ENCODE measurements at regions not wholly inside any gene's neighbourhood (a gene's known extent, or its start where the extent isn't known, plus 50 kb on each side); places are given as distances from the start of the nearest gene placed in this dataset.
"Not testable (repeated sequence)": the region's sequence is repeated elsewhere in the genome, so short reads cannot be mapped to it uniquely, and the experiment has no call there.

- Histone ChIP-seq H3K9me3 (ENCODE audit: low read length) (peaks cover 10% of the 10 kb centered on the region; the same call in 1 of the 2 replicates), H3K9me2 (replicated peaks; ENCODE audit: insufficient read depth, low read length) (no peaks in the 10 kb centered on the region; the same call in 1 of the 2 replicates), H4K20me1 (ENCODE audit: insufficient read depth, low read depth, low read length) (no peaks in the 10 kb centered on the region), H3K27me3 (ENCODE audit: low read length) (no peaks in the 10 kb centered on the region), H3K79me2 (ENCODE audit: low read length) (no peaks in the 10 kb centered on the region), H2AFZ (ENCODE audit: low read length) (no peak overlapping the region), H3K4me1 (ENCODE audit: low read length) (no peaks in the 10 kb centered on the region), H3K9ac (ENCODE audit: low read length) (no peak overlapping the region), H3K4me2 (ENCODE audit: low read depth, low read length, poor library complexity, severe bottlenecking) (no peak overlapping the region), H3K4me3 (ENCODE audit: low read length) (no peak overlapping the region), H3K27ac (ENCODE audit: low read length) (no peak overlapping the region), H3K36me3 (ENCODE audit: insufficient read depth, low read length) (no peaks in the 10 kb centered on the region)
- DNase-seq, result no peak
These were observed 717.8 kb upstream of the HS3ST5 start for GRCh38 chr6:115060581-115060980.

- H3K9me3 ChIP-seq (ENCODE audit: low read length), result peaks cover 18% of the 10 kb centered on the region; the same call in 1 of the 2 replicates
- no peaks in the 10 kb centered on the region for H3K4me1 ChIP-seq (ENCODE audit: low read length)
- H3K36me3 ChIP-seq (ENCODE audit: insufficient read depth, low read length), result no peaks in the 10 kb centered on the region
- no peaks in the 10 kb centered on the region for H4K20me1 ChIP-seq (ENCODE audit: insufficient read depth, low read depth, low read length)
- no peak overlapping the region for H3K4me2 ChIP-seq (ENCODE audit: low read depth, low read length, poor library complexity, severe bottlenecking)
- H3K79me2 ChIP-seq (ENCODE audit: low read length), result no peaks in the 10 kb centered on the region
- DNase-seq, result no peak
- H3K4me3 ChIP-seq (ENCODE audit: low read length), result no peak overlapping the region
- no peak overlapping the region for H3K27ac ChIP-seq (ENCODE audit: low read length)
- no peaks in the 10 kb centered on the region for H3K27me3 ChIP-seq (ENCODE audit: low read length)
- no peak overlapping the region for H2AFZ ChIP-seq (ENCODE audit: low read length)
- H3K9ac ChIP-seq (ENCODE audit: low read length), result no peak overlapping the region
- H3K9me2 ChIP-seq (replicated peaks; ENCODE audit: insufficient read depth, low read length), result no peaks in the 10 kb centered on the region; the same call in 1 of the 2 replicates
These were observed 715.8 kb upstream of the HS3ST5 start for GRCh38 chr6:115058414-115059211.

DNA sequence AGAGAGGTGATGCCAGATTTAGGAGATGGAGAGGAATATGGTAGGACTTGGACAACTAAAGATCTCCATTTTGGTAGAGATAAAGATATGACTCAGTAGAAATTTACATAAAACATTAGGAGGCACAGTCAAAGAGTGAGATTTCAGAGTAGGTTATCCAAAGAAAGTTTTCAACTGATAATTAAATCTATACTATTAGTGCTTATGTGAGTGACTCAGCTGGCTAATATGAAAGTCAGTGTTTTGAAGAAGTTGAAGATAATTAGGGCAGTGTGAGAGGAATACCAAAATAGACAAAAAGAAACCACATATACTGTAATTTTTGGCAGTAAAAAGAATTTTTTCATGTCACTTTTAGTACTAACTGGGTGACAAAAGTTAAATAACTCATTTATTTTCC, 712.8 kb upstream of the HS3ST5 start:
- Histone ChIP-seq H2AFZ (ENCODE audit: low read length) (no peak overlapping the region), H3K27ac (ENCODE audit: low read length) (no peak overlapping the region), H3K27me3 (ENCODE audit: low read length) (no peaks in the 10 kb centered on the region), H3K36me3 (ENCODE audit: insufficient read depth, low read length) (no peaks in the 10 kb centered on the region), H3K4me3 (ENCODE audit: low read length) (no peak overlapping the region), H3K4me1 (ENCODE audit: low read length) (no peaks in the 10 kb centered on the region), H4K20me1 (ENCODE audit: insufficient read depth, low read depth, low read length) (no peaks in the 10 kb centered on the region), H3K79me2 (ENCODE audit: low read length) (no peaks in the 10 kb centered on the region), H3K9ac (ENCODE audit: low read length) (no peak overlapping the region), H3K4me2 (ENCODE audit: low read depth, low read length, poor library complexity, severe bottlenecking) (no peak overlapping the region), H3K9me2 (replicated peaks; ENCODE audit: insufficient read depth, low read length) (no peaks in the 10 kb centered on the region; the same call in 1 of the 2 replicates), H3K9me3 (ENCODE audit: low read length) (peaks cover 24% of the 10 kb centered on the region; the same call in 1 of the 2 replicates)
- no peak for DNase-seq

- not testable (repeated sequence) for H4K20me1 ChIP-seq (ENCODE audit: insufficient read depth, low read depth, low read length); DNase-seq
These were observed 711.4 kb upstream of the HS3ST5 start for GRCh38 chr6:115054242-115054641.

GRCh38 chr6:115053169-115053860, 710.5 kb upstream of the HS3ST5 start:
- H3K4me2 ChIP-seq (ENCODE audit: low read depth, low read length, poor library complexity, severe bottlenecking), result no peak overlapping the region
- H3K79me2 ChIP-seq (ENCODE audit: low read length), result no peaks in the 10 kb centered on the region
- no peaks in the 10 kb centered on the region for H3K4me1 ChIP-seq (ENCODE audit: low read length)
- H3K9me3 ChIP-seq (ENCODE audit: low read length), result peaks cover 27% of the 10 kb centered on the region; the same call in 1 of the 2 replicates
- no peak overlapping the region for H3K9ac ChIP-seq (ENCODE audit: low read length)
- no peaks in the 10 kb centered on the region for H3K36me3 ChIP-seq (ENCODE audit: insufficient read depth, low read length)
- H3K9me2 ChIP-seq (replicated peaks; ENCODE audit: insufficient read depth, low read length), result no peaks in the 10 kb centered on the region
- H2AFZ ChIP-seq (ENCODE audit: low read length), result no peak overlapping the region
- no peaks in the 10 kb centered on the region for H4K20me1 ChIP-seq (ENCODE audit: insufficient read depth, low read depth, low read length)
- DNase-seq, result no peak
- H3K27me3 ChIP-seq (ENCODE audit: low read length), result no peaks in the 10 kb centered on the region
- no peak overlapping the region for H3K4me3 ChIP-seq (ENCODE audit: low read length)
- H3K27ac ChIP-seq (ENCODE audit: low read length), result no peak overlapping the region

More at GRCh38 chr6:115054242-115054641, 711.4 kb upstream of the HS3ST5 start:
- not testable (repeated sequence) for H3K4me1 ChIP-seq (ENCODE audit: low read length); H3K4me2 ChIP-seq (ENCODE audit: low read depth, low read length, poor library complexity, severe bottlenecking); H3K9me2 ChIP-seq (replicated peaks; ENCODE audit: insufficient read depth, low read length); H3K36me3 ChIP-seq (ENCODE audit: insufficient read depth, low read length); H2AFZ ChIP-seq (ENCODE audit: low read length); H3K27ac ChIP-seq (ENCODE audit: low read length); H3K9ac ChIP-seq (ENCODE audit: low read length); H3K4me3 ChIP-seq (ENCODE audit: low read length); H3K27me3 ChIP-seq (ENCODE audit: low read length); H3K79me2 ChIP-seq (ENCODE audit: low read length)
- peaks cover 27% of the 10 kb centered on the region; the same call in 1 of the 2 replicates for H3K9me3 ChIP-seq (ENCODE audit: low read length)

DNA sequence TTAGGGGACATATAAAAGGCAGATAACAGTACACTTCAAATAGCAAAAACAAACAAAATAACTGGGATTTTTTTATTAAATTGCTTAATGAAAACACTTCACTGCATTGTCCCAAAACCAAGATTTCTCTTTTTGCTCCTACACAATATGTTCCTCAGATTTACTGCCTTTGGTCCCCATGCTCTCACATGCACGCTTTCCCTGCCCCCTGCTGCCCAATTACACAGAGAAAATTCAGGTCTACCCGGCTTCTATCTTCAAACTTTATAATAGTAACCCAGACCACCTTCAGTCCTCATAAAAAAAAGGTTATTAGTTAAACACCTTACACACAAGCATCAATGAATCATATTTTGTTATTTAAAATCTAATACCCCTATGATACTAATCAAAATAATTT, 673.8 kb upstream of the HS3ST5 start:
- Histone ChIP-seq H3K36me3 (ENCODE audit: insufficient read depth, low read length) (no peaks in the 10 kb centered on the region), H4K20me1 (ENCODE audit: insufficient read depth, low read depth, low read length) (no peaks in the 10 kb centered on the region), H3K27ac (ENCODE audit: low read length) (no peak overlapping the region), H3K27me3 (ENCODE audit: low read length) (no peaks in the 10 kb centered on the region), H3K9ac (ENCODE audit: low read length) (no peak overlapping the region), H3K9me2 (replicated peaks; ENCODE audit: insufficient read depth, low read length) (no peaks in the 10 kb centered on the region), H3K4me2 (ENCODE audit: low read depth, low read length, poor library complexity, severe bottlenecking) (no peak overlapping the region), H3K9me3 (ENCODE audit: low read length) (peaks cover 15% of the 10 kb centered on the region; the same call in 1 of the 2 replicates), H2AFZ (ENCODE audit: low read length) (no peak overlapping the region), H3K79me2 (ENCODE audit: low read length) (no peaks in the 10 kb centered on the region), H3K4me1 (ENCODE audit: low read length) (no peaks in the 10 kb centered on the region), H3K4me3 (ENCODE audit: low read length) (no peak overlapping the region)
- DNase-seq, result no peak

DNA sequence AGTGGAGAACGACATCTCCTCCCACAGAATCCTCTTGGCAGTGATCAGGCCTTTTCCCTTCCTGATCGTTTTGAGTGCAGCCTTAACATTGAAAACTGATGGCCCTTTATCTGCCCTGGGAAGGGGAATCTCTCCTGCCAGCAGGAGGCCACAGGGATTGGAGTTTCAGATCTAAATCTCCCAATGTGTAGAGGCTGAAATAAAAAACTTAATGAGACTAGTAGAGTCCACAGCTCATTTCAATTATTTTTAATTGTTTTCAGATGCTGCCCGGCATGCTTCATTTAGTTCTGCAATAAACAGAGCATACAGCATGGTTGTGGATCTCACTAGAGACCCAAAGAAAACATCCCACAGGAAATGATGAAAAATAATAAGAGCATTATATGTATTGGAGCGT, 662.2 kb upstream of the HS3ST5 start:
- H3K9me3 ChIP-seq (ENCODE audit: low read length), result peaks cover 4% of the 10 kb centered on the region; the same call in 1 of the 2 replicates
- no peaks in the 10 kb centered on the region for H4K20me1 ChIP-seq (ENCODE audit: insufficient read depth, low read depth, low read length)
- no peak overlapping the region for H2AFZ ChIP-seq (ENCODE audit: low read length)
- H3K4me2 ChIP-seq (ENCODE audit: low read depth, low read length, poor library complexity, severe bottlenecking), result no peak overlapping the region
- H3K27ac ChIP-seq (ENCODE audit: low read length), result no peak overlapping the region
- DNase-seq, result no peak
- H3K36me3 ChIP-seq (ENCODE audit: insufficient read depth, low read length), result no peaks in the 10 kb centered on the region
- no peaks in the 10 kb centered on the region for H3K79me2 ChIP-seq (ENCODE audit: low read length)
- no peaks in the 10 kb centered on the region for H3K4me1 ChIP-seq (ENCODE audit: low read length)
- H3K9me2 ChIP-seq (replicated peaks; ENCODE audit: insufficient read depth, low read length), result no peaks in the 10 kb centered on the region
- no peak overlapping the region for H3K4me3 ChIP-seq (ENCODE audit: low read length)
- H3K27me3 ChIP-seq (ENCODE audit: low read length), result no peaks in the 10 kb centered on the region
- no peak overlapping the region for H3K9ac ChIP-seq (ENCODE audit: low read length)

- H3K4me1 ChIP-seq (ENCODE audit: low read length), result no peaks in the 10 kb centered on the region
- H3K4me3 ChIP-seq (ENCODE audit: low read length), result no peak overlapping the region
- H4K20me1 ChIP-seq (ENCODE audit: insufficient read depth, low read depth, low read length), result no peaks in the 10 kb centered on the region
- no peak overlapping the region for H3K9ac ChIP-seq (ENCODE audit: low read length)
- no peaks in the 10 kb centered on the region for H3K27me3 ChIP-seq (ENCODE audit: low read length)
- DNase-seq, result no peak
- H3K4me2 ChIP-seq (ENCODE audit: low read depth, low read length, poor library complexity, severe bottlenecking), result no peak overlapping the region
- peaks cover 4% of the 10 kb centered on the region; the same call in 1 of the 2 replicates for H3K9me3 ChIP-seq (ENCODE audit: low read length)
- H2AFZ ChIP-seq (ENCODE audit: low read length), result no peak overlapping the region
- H3K79me2 ChIP-seq (ENCODE audit: low read length), result no peaks in the 10 kb centered on the region
- H3K9me2 ChIP-seq (replicated peaks; ENCODE audit: insufficient read depth, low read length), result no peaks in the 10 kb centered on the region
- no peak overlapping the region for H3K27ac ChIP-seq (ENCODE audit: low read length)
- H3K36me3 ChIP-seq (ENCODE audit: insufficient read depth, low read length), result no peaks in the 10 kb centered on the region
These were observed 661.4 kb upstream of the HS3ST5 start for GRCh38 chr6:115004204-115004603.

Measured in Karpas-422 (cell line).